ENCODE measurements at regions not wholly inside any gene's neighbourhood (a gene's known extent, or its start where the extent isn't known, plus 50 kb on each side); places are given as distances from the start of the nearest gene placed in this dataset.

DNA sequence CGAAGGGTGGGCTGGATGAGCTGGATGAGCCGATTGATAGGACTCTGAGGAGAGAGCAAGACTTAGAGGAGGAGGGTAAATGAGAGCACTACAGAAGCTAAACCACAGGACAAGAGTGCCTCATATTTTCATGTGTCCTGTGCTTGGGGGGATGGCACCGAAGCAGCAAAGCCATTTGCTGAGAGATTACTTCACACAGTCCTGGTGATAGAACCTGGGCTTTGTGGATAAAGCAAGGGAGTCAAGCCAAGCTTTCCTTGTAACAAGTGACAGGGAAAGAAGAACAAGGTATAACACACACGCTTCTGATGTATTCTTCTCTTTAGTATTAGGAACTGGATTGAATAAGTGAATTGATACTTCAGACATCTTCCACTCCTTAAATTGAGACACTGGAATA is 253.7 kb downstream of the ANKRD7 start:
- TF ChIP-seq FOXK2 (IDR thresholded peaks at IDR 0.05) (no peak), BHLHE40 (IDR thresholded peaks at IDR 0.05; ENCODE audit: borderline replicate concordance) (no peak), NFRKB (IDR thresholded peaks at IDR 0.05) (no peak), ELF4 (IDR thresholded peaks at IDR 0.05) (no peak), SUZ12 (IDR thresholded peaks at IDR 0.05) (no peak), ZNF384 (IDR thresholded peaks at IDR 0.05) (no peak), SP1 (IDR thresholded peaks at IDR 0.05) (no peak), FOXM1 (IDR thresholded peaks at IDR 0.05; ENCODE audit: borderline replicate concordance) (no peak), ARNT (IDR thresholded peaks at IDR 0.05) (no peak)
- TF ChIP-seq, protein P1, sequence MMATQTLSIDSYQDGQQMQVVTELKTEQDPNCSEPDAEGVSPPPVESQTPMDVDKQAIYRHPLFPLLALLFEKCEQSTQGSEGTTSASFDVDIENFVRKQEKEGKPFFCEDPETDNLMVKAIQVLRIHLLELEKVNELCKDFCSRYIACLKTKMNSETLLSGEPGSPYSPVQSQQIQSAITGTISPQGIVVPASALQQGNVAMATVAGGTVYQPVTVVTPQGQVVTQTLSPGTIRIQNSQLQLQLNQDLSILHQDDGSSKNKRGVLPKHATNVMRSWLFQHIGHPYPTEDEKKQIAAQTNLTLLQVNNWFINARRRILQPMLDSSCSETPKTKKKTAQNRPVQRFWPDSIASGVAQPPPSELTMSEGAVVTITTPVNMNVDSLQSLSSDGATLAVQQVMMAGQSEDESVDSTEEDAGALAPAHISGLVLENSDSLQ (IDR thresholded peaks at IDR 0.05), result no peak
